ENCODE measurements at regions not wholly inside any gene's neighbourhood (a gene's known extent, or its start where the extent isn't known, plus 50 kb on each side); places are given as distances from the start of the nearest gene placed in this dataset.

DNA sequence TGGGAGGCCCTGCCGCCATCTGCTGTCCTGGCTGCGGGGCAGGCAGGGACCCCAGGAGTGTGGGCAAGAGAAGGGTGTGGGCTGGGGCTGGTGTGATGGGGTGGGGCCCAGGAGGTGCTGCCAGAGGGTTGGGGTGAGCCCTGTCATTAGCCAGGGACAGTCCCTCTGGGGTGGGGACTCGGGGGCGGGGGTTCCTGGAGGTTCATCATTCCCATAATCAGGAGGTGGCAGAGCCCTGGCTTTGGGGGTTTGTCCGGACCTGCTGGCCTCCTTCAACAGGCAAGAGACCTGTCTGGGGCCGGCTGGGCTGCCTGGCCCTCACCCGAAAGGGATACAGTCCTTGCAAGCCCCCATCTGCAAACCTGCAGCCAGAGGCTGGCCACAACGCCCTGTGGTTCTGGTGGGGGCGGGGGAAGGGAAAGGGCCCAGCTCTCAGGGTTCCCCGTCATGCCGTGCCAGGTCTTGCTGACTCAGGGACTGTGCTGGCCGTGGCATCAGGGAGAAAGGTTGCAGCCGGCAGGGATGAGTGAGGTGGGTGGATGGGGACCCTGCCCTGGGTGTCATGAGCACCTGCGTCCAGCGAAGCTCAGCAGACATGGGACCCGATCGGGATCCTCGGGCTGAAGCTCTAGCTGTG, 65.2 kb downstream of the MRPL36 start:
- Histone ChIP-seq H3K79me2 (ENCODE audit: insufficient read depth, low read length) (no peaks in the 10 kb centered on the region), H3K4me2 (ENCODE audit: low read depth, low read length) (no peak overlapping the region), H3K9ac (ENCODE audit: insufficient read depth, low read depth, low read length) (no peak overlapping the region), H3K9me3 (ENCODE audit: low read length) (peaks cover 5% of the 10 kb centered on the region; the same call in 1 of the 2 replicates), H3K4me3 (replicated peaks in 1 of 3; ENCODE audit: insufficient read depth in 1 of 3, low read depth in 2 of 3, low read length in 3 of 3) (no peak overlapping the region), H3K27ac (ENCODE audit: extremely low read length, insufficient read depth, low read length) (no peak overlapping the region), H2AFZ (ENCODE audit: low read length) (no peak overlapping the region), H3K27me3 (ENCODE audit: control insufficient read depth in 1 of 2, insufficient read depth in 2 of 2, low read length in 2 of 2) (peaks cover 14 to 38% of the 10 kb centered on the region in 2 experiments), H4K20me1 (ENCODE audit: insufficient read depth, low read length) (no peaks in the 10 kb centered on the region), H3K4me1 (ENCODE audit: insufficient read depth, low read length) (no peaks in the 10 kb centered on the region), H3K36me3 (replicated peaks in 1 of 2; ENCODE audit: control insufficient read depth in 1 of 2, insufficient read depth in 2 of 2, low read length in 2 of 2) (no peaks in the 10 kb centered on the region)
- TF ChIP-seq TMF1 (CRISPR knock-in tag; IDR thresholded peaks at IDR 0.05; ENCODE audit: low read depth), result no peak
- no peak for TF ChIP-seq HHEX (CRISPR knock-in tag; IDR thresholded peaks at IDR 0.05)
- TF ChIP-seq ELF4 (CRISPR knock-in tag; IDR thresholded peaks at IDR 0.05; ENCODE audit: borderline replicate concordance), result no peak
- TF ChIP-seq, protein P1, sequence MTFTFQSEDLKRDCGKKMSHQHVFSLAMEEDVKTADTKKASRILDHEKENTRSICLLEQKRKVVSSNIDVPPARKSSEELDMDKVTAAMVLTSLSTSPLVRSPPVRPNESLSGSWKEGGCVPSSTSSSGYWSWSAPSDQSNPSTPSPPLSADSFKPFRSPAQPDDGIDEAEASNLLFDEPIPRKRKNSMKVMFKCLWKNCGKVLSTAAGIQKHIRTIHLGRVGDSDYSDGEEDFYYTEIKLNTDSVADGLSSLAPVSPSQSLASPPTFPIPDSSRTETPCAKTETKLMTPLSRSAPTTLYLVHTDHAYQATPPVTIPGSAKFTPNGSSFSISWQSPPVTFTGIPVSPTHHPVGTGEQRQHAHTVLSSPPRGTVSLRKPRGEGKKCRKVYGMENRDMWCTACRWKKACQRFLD (CRISPR knock-in tag; IDR thresholded peaks at IDR 0.05; ENCODE audit: borderline replicate concordance), result no peak
- no peak for TF ChIP-seq JARID2 (CRISPR knock-in tag; IDR thresholded peaks at IDR 0.05; ENCODE audit: insufficient replicate concordance)
- TF ChIP-seq ZNF263 (CRISPR knock-in tag; IDR thresholded peaks at IDR 0.05), result no peak
- TF ChIP-seq NFYC (CRISPR knock-in tag; IDR thresholded peaks at IDR 0.05), result no peak
- peak; percentile 22; the same call in 1 of the 2 replicates for TF ChIP-seq MAFF (IDR thresholded peaks at IDR 0.05; ENCODE audit: low read depth, low read length)
- peak in 1 of 2 experiments; percentile 28; a peak in 1 of 4 replicates for TF ChIP-seq MAFK (conservative IDR thresholded peaks at IDR 0.05 in 1 of 2, IDR thresholded peaks at IDR 0.05 in 1 of 2; ENCODE audit: low read length in 2 of 2)
- TF ChIP-seq NPAS2 (CRISPR knock-in tag; IDR thresholded peaks at IDR 0.05; ENCODE audit: borderline replicate concordance), result no peak
- ATAC-seq (no peak), DNase-seq (ENCODE audit: low spot score) (no peak), FAIRE-seq (no peak)
- POLR2A ChIA-PET, result no interaction called here
- in situ Hi-C loops (cut with HindIII; ENCODE audit: extremely low pct_ligation_motif_present, low pct_unique_long_range_greater_than_20kb), result no loop called here
- intact Hi-C loops (cut with micrococcal nuclease; ENCODE audit: unreplicated experiment), result no loop called here
- CTCF ChIA-PET (ENCODE audit: low intra/inter-chr PET ratio, low total read pairs), result no interaction called here
- 0% methylated on average over 4 of the region's 18 CpGs for WGBS (ENCODE audit: low lambda C conversion rate)
- BruUV-seq (replicated peaks), result no TSS peak

All from HepG2 (cell line).